Lung (tissue), 11 donors: ENCODE measurements at regions not wholly inside any gene's neighbourhood (a gene's known extent, or its start where the extent isn't known, plus 50 kb on each side); places are given as distances from the start of the nearest gene placed in this dataset.

Experiments used
- ATAC-seq: fragments of 200-7000 bp; cut with Tn5 transposase; one replicate; pipeline ENCODE4 v1.9.1; 2020; ENCODE audit warnings: moderate number of reproducible peaks; ENCODE audit not compliant: insufficient read depth, low FRiP score
- DNase-seq, 3 donors: peaks; one replicate each; pipeline ENCODE4 v3.0.0-alpha.2; 2013 to 2017
- H3K27ac ChIP-seq, 2 donors: one replicate each; pipeline ENCODE4 v1.5.1; 2013; ENCODE audit warnings: mild to moderate bottlenecking in 2 of 2, moderate library complexity in 2 of 2, control low read depth in 1 of 2, inconsistent platforms in 1 of 2, low read depth in 1 of 2, low read length in 1 of 2
- H3K27me3 ChIP-seq, 3 donors: one replicate each; pipeline ENCODE4 v1.5.1; 2013; ENCODE audit warnings: low read length in 2 of 3; ENCODE audit not compliant: control insufficient read depth in 3 of 3, insufficient read depth in 3 of 3
- H3K36me3 ChIP-seq, 4 donors: one replicate each; pipeline ENCODE4 v1.5.1; 2013; ENCODE audit warnings: low read length in 4 of 4, mild to moderate bottlenecking in 1 of 4, moderate library complexity in 1 of 4; ENCODE audit not compliant: control insufficient read depth in 4 of 4, insufficient read depth in 4 of 4
- H3K4me1 ChIP-seq, 5 donors: one replicate each; pipeline ENCODE4 v1.5.1; 2013; ENCODE audit warnings: low read length in 5 of 5, mild to moderate bottlenecking in 2 of 5, moderate library complexity in 1 of 5; ENCODE audit not compliant: control insufficient read depth in 5 of 5, insufficient read depth in 5 of 5
- H3K4me3 ChIP-seq: one replicate; pipeline ENCODE4 v1.5.1; 2013; ENCODE audit warnings: mild to moderate bottlenecking, control low read depth, moderate library complexity
- H3K9ac ChIP-seq, 2 donors: one replicate each; pipeline ENCODE4 v1.5.1; 2013; ENCODE audit warnings: low read length in 2 of 2, control low read depth in 1 of 2; ENCODE audit not compliant: insufficient read depth in 1 of 2
- H3K9me3 ChIP-seq, 4 donors: one replicate each; pipeline ENCODE4 v1.5.1; 2013; ENCODE audit warnings: low read length in 3 of 4, mild to moderate bottlenecking in 1 of 4, moderate library complexity in 1 of 4; ENCODE audit not compliant: control insufficient read depth in 4 of 4, insufficient read depth in 3 of 4
- WGBS, 2 donors: extraction: QIAGEN DNeasy Blood & Tissue Kit; methylation state at CpG; one replicate each; pipeline ENCODE4 v1.1.7; 2013; 5-methylcytosine and 5-hydroxymethylcytosine counted together
- TF ChIP-seq, protein P1 (sequence below): IDR thresholded peaks from 2 replicates; pipeline ENCODE4 v1.5.1; 2012; ENCODE audit warnings: mild to moderate bottlenecking; ENCODE audit errors: control extremely low read depth, extremely low read depth
- donor health status: control.
- donor health status: control.
- donor health status: Bipolar disorder and iron deficiency.
- donor health status: healthy.
- donor health status: DM: yes; HTN: yes; CAD: no.

DNA sequence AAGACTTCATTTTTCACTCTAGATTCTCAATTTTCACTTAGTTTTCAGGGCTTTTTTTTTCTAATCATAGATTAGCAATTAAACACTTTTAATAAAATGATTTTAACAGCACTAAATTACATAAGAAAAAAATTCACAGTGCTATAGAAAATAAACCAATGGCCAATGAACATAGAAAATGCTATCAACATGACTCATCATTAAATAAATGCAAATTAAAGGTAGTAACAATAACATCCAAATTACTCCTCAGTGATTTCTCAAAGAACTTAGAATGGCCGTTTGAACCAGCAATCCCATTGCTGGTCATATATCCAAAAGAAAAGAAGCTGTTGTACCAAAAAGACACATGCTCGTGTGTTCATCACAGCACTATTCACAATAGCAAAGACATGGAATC lies 1058.9 kb downstream of the UQCRFS1 start:
- WGBS, 2 donors: 65 to 85% methylated on average over 2 of the region's 2 CpGs

GRCh38 chr19:28153123-28153522 lies 1059.8 kb downstream of the UQCRFS1 start:
- DNase-seq: no peak
- no peak for ATAC-seq
- WGBS, 2 donors: 74 to 83% methylated on average over 3 of the region's 3 CpGs
- Histone ChIP-seq H3K4me3 (no peak overlapping the region), H3K4me1 (no peaks in the 10 kb centered on the region), H3K27me3 (no peaks in the 10 kb centered on the region), H3K36me3 (no peaks in the 10 kb centered on the region), H3K27ac (no peak overlapping the region), H3K9me3 (peaks cover 0 to 3% (median 0%) of the 10 kb centered on the region in 4 donors), H3K9ac (no peak overlapping the region)
- TF ChIP-seq, protein P1, sequence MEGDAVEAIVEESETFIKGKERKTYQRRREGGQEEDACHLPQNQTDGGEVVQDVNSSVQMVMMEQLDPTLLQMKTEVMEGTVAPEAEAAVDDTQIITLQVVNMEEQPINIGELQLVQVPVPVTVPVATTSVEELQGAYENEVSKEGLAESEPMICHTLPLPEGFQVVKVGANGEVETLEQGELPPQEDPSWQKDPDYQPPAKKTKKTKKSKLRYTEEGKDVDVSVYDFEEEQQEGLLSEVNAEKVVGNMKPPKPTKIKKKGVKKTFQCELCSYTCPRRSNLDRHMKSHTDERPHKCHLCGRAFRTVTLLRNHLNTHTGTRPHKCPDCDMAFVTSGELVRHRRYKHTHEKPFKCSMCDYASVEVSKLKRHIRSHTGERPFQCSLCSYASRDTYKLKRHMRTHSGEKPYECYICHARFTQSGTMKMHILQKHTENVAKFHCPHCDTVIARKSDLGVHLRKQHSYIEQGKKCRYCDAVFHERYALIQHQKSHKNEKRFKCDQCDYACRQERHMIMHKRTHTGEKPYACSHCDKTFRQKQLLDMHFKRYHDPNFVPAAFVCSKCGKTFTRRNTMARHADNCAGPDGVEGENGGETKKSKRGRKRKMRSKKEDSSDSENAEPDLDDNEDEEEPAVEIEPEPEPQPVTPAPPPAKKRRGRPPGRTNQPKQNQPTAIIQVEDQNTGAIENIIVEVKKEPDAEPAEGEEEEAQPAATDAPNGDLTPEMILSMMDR: no peak

More for the DNA sequence above, 1058.9 kb downstream of the UQCRFS1 start:
- Histone ChIP-seq H3K27me3 (no peaks in the 10 kb centered on the region), H3K9me3 (no peaks in the 10 kb centered on the region), H3K4me1 (no peaks in the 10 kb centered on the region), H3K36me3 (no peaks in the 10 kb centered on the region), H3K27ac (no peak overlapping the region), H3K9ac (no peak overlapping the region), H3K4me3 (no peak overlapping the region)
- TF ChIP-seq, protein P1: no peak
- DNase-seq (no peak), ATAC-seq (no peak)

- no peak for DNase-seq
- Histone ChIP-seq H3K36me3 (no peaks in the 10 kb centered on the region), H3K9ac (no peak overlapping the region), H3K4me3 (no peak overlapping the region), H3K4me1 (no peaks in the 10 kb centered on the region), H3K27ac (no peak overlapping the region), H3K27me3 (no peaks in the 10 kb centered on the region), H3K9me3 (peaks cover 0 to 4% (median 0%) of the 10 kb centered on the region in 4 donors)
- ATAC-seq: no peak
- 80% methylated on average over 5 of the region's 5 CpGs for WGBS, 2 donors
- TF ChIP-seq, protein P1: no peak
Measured at GRCh38 chr19:28152195-28152594, 1060.8 kb downstream of the UQCRFS1 start.

DNA sequence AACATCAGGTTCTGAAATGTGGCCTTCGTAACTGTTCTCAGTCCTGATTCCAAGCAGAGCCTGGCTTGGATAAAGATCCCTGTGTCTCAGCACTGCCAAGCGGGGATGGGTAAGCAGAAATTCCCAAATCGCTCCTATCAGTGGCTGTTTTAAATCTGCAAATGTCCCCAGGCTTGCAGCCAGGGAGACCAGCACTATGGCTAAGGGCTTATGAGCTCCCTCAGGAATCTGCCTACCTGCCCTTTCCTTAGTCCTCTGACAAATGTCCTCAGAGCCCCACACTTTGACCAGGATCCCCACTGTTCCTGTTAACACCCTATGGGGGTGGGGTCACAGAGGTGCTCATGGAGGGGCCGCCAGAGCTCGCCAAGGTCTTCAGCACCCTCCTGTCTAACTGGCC lies 1062.8 kb downstream of the UQCRFS1 start:
- Histone ChIP-seq H3K27me3 (no peaks in the 10 kb centered on the region), H3K4me1 (no peaks in the 10 kb centered on the region), H3K9me3 (peaks cover 0 to 4% (median 0%) of the 10 kb centered on the region in 4 donors), H3K9ac (no peak overlapping the region), H3K4me3 (no peak overlapping the region), H3K27ac (no peak overlapping the region), H3K36me3 (no peaks in the 10 kb centered on the region)
- ATAC-seq (no peak), DNase-seq (no peak)
- WGBS, 2 donors: 78% methylated on average over 5 of the region's 5 CpGs
- TF ChIP-seq, protein P1: no peak
